Endothelial cell of umbilical vein (primary cell): ENCODE measurements at regions not wholly inside any gene's neighbourhood (a gene's known extent, or its start where the extent isn't known, plus 50 kb on each side); places are given as distances from the start of the nearest gene placed in this dataset.

Experiments used
- BruUV-seq: library from RNA; stranded (reverse); fragments of 400-500 nt; replicated peaks from 2 replicates; lab custom pipeline; 2021; lab: Mats Ljungman, UMichigan
- CTCF ChIA-PET: fragments of 300-600, 350-600 bp; sonication (Branson Sonifier 250); formaldehyde crosslinking; loops from one replicate; lab custom pipeline; 2021; ENCODE audit warnings: antibody characterized with exemption, inconsistent platforms; lab: Charles Lee
- POLR2A ChIA-PET: fragments of 300-600, 350-600 bp; sonication (Branson Sonifier 250); formaldehyde crosslinking; loops from one replicate; lab custom pipeline; 2021; ENCODE audit warnings: antibody characterized with exemption, inconsistent platforms; lab: Charles Lee
- DNase-seq: peaks from one replicate; pipeline ENCODE4 v3.0.0-alpha.2; 2011; ENCODE audit warnings: low read depth, low spot score
- FAIRE-seq: peaks from 2 replicates; lab custom pipeline; 2011; peaks lifted over from hg19 to GRCh38; lab: Jason Lieb, UNC
- H2AFZ ChIP-seq: 2 replicates; pipeline ENCODE4 v1.6.0; 2012; ENCODE audit warnings: low read depth, low read length, control low read depth, inconsistent platforms
- H3K27ac ChIP-seq: 2 replicates; pipeline ENCODE4 v1.5.1; 2011; ENCODE audit warnings: low read depth, mild to moderate bottlenecking, control low read depth, low read length, moderate library complexity; ENCODE audit not compliant: insufficient read depth
- H3K27me3 ChIP-seq, 2 experiments: 2 replicates each; pipeline versions ENCODE4 v1.6.0 to v1.6.1; 2011; ENCODE audit warnings: low read length in 2 of 2, mixed read lengths in 1 of 2; ENCODE audit not compliant: control insufficient read depth in 2 of 2, insufficient read depth in 2 of 2
- H3K36me3 ChIP-seq, 2 experiments: 2 replicates in 1 of 2; 3 replicates in 1 of 2; pipeline ENCODE4 v1.5.1; 2011; ENCODE audit warnings: low read length in 2 of 2, mild to moderate bottlenecking in 1 of 2, moderate library complexity in 1 of 2; ENCODE audit not compliant: control insufficient read depth in 2 of 2, insufficient read depth in 2 of 2; ENCODE audit errors: extremely low read depth in 1 of 2
- H3K4me1 ChIP-seq: 3 replicates; pipeline ENCODE4 v1.5.1; 2011; ENCODE audit warnings: mild to moderate bottlenecking, low read length; ENCODE audit not compliant: control insufficient read depth, insufficient read depth; ENCODE audit errors: extremely low read depth
- H3K4me2 ChIP-seq: 2 replicates; pipeline ENCODE4 v1.6.1; 2011; ENCODE audit warnings: low read length, control low read depth, mixed read lengths; ENCODE audit not compliant: insufficient read depth
- H3K4me3 ChIP-seq, 3 experiments: fragments of 200-600 bp in 1 of 3; sonication (generic), shearing (Covaris generic) in 1 of 3; replicated peaks in 1 of 3; 2 replicates each; pipeline ENCODE4 v1.5.1; 2011 to 2016; ENCODE audit warnings: control low read depth in 3 of 3, low read length in 3 of 3, mild to moderate bottlenecking in 2 of 3, inconsistent platforms in 1 of 3, low read depth in 1 of 3, moderate library complexity in 1 of 3; ENCODE audit not compliant: insufficient read depth in 1 of 3
- H3K79me2 ChIP-seq: 2 replicates; pipeline ENCODE4 v1.6.0; 2012; ENCODE audit warnings: low read length, inconsistent platforms; ENCODE audit not compliant: control insufficient read depth, insufficient read depth
- H3K9ac ChIP-seq: replicated peaks from 2 replicates; pipeline ENCODE3; 2011; ENCODE audit warnings: low read length, control low read depth; ENCODE audit not compliant: insufficient read depth; ENCODE audit errors: extremely low read depth
- H3K9me1 ChIP-seq: replicated peaks from 3 replicates; pipeline ENCODE4 v1.6.0; 2011; ENCODE audit warnings: mild to moderate bottlenecking, low read length; ENCODE audit not compliant: control insufficient read depth, insufficient read depth; ENCODE audit errors: extremely low read depth
- H3K9me3 ChIP-seq: replicated peaks from 2 replicates; pipeline ENCODE4 v1.5.1; 2012; ENCODE audit warnings: low read length, inconsistent platforms; ENCODE audit not compliant: control insufficient read depth, insufficient read depth
- H4K20me1 ChIP-seq: replicated peaks from 2 replicates; pipeline ENCODE3; 2011; ENCODE audit warnings: mild to moderate bottlenecking, low read length; ENCODE audit not compliant: control insufficient read depth, insufficient read depth; ENCODE audit errors: extremely low read depth
- EZH2 ChIP-seq: IDR thresholded peaks from 2 replicates; pipeline ENCODE4 v1.6.1; 2012; ENCODE audit warnings: borderline replicate concordance, low read depth, mild to moderate bottlenecking, moderate library complexity, low read length, inconsistent platforms; ENCODE audit not compliant: severe bottlenecking
- FOS ChIP-seq: IDR thresholded peaks from 2 replicates; pipeline ENCODE4 v1.6.1; 2011; ENCODE audit warnings: mild to moderate bottlenecking, low read length, moderate library complexity, borderline replicate concordance; ENCODE audit not compliant: insufficient read depth
- GATA2 ChIP-seq: IDR thresholded peaks from 2 replicates; pipeline ENCODE4 v1.7.0; 2011; ENCODE audit warnings: low read depth, mild to moderate bottlenecking, moderate library complexity, mixed read lengths, low read length; ENCODE audit not compliant: insufficient read length, insufficient read depth
- JUN ChIP-seq: IDR thresholded peaks from 2 replicates; pipeline ENCODE4 v1.6.1; 2011; ENCODE audit warnings: borderline replicate concordance, low read depth; ENCODE audit not compliant: insufficient read length, insufficient read depth
- MYC ChIP-seq: IDR thresholded peaks from one replicate; pipeline ENCODE4 v1.6.1; 2011; ENCODE audit warnings: mild to moderate bottlenecking, low read depth, low read length
- POLR2AphosphoS5 ChIP-seq: IDR thresholded peaks from 2 replicates; pipeline ENCODE4 v1.6.1; 2012; ENCODE audit warnings: low read depth, mild to moderate bottlenecking, control low read depth, low read length, moderate library complexity; ENCODE audit not compliant: insufficient read depth
- dilution Hi-C: fragments of 300-500 bp; cut with MboI; formaldehyde crosslinking; loops from one replicate; pipeline ENCODE4 v1.15.0; 2019; ENCODE audit warnings: low sequenced_read_pairs; ENCODE audit not compliant: extremely low pct_ligation_motif_present
- intact Hi-C: fragments of 100-400 bp; cut with micrococcal nuclease; formaldehyde crosslinking; loops from one replicate; pipeline ENCODE4 v1.10.0; 2022
- TF ChIP-seq, protein P1 (sequence below): IDR thresholded peaks from 2 replicates; pipeline ENCODE4 v1.6.1; 2011; ENCODE audit not compliant: insufficient read depth, insufficient read length
- TF ChIP-seq, protein P2 (sequence below), 2 donors: IDR thresholded peaks; 1 replicate in 1 of 2; 2 replicates in 1 of 2; pipeline ENCODE4 v1.5.1; 2011; ENCODE audit warnings: low read length in 2 of 2, mild to moderate bottlenecking in 2 of 2, moderate library complexity in 2 of 2, control low read depth in 1 of 2, inconsistent platforms in 1 of 2, low read depth in 1 of 2; ENCODE audit not compliant: insufficient read depth in 1 of 2; ENCODE audit errors: extremely low read depth in 1 of 2

DNA sequence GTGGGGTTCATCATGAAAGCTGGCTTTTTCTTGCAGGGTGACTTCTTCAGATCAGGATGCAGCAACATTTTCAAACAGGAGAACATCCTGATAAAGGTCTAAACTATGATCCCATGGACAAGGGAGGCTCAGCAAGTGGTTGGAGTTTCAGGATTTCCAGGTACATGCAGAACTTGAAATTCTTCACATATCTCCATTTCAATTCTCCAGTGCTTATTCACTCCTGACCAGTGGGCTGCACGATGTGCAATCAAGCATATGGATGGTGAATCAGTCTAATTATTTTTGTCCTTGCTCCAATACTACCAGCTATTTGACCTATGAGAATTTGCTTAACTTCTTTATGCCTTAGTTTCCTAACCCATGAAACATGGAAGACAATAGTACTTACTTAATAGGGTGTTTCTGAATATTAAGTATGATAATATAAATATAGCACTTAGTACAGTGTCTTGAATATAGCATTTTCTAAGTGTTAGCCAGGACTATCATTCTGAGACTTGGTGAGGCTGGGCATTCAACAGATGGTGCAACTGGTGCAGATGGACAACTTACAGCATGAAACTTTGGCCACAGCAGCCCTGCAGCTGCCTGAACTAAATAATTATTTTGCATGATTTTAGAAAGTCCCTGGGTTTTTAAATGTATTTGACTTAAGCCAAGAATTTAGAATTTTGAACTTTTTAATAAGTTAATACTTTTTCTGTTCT, 92.4 kb downstream of the HPGD start:
- Histone ChIP-seq H3K79me2 (no peaks in the 10 kb centered on the region), H3K27me3 (no peaks in the 10 kb centered on the region), H3K9ac (no peak overlapping the region), H3K4me3 (no peak overlapping the region), H3K4me2 (no peak overlapping the region), H3K27ac (no peak overlapping the region), H2AFZ (no peak overlapping the region), H3K9me3 (no peaks in the 10 kb centered on the region), H4K20me1 (no peaks in the 10 kb centered on the region), H3K4me1 (no peaks in the 10 kb centered on the region), H3K36me3 (no peaks in the 10 kb centered on the region), H3K9me1 (no peaks in the 10 kb centered on the region)
- dilution Hi-C loops: no loop called here
- ChIA-PET CTCF (no interaction called here), POLR2A (no interaction called here)
- TF ChIP-seq JUN (no peak), MYC (no peak), FOS (no peak), POLR2AphosphoS5 (no peak), GATA2 (no peak), EZH2 (no peak)
- TF ChIP-seq, protein P1, sequence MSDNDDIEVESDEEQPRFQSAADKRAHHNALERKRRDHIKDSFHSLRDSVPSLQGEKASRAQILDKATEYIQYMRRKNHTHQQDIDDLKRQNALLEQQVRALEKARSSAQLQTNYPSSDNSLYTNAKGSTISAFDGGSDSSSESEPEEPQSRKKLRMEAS: no peak
- TF ChIP-seq, protein P2, sequence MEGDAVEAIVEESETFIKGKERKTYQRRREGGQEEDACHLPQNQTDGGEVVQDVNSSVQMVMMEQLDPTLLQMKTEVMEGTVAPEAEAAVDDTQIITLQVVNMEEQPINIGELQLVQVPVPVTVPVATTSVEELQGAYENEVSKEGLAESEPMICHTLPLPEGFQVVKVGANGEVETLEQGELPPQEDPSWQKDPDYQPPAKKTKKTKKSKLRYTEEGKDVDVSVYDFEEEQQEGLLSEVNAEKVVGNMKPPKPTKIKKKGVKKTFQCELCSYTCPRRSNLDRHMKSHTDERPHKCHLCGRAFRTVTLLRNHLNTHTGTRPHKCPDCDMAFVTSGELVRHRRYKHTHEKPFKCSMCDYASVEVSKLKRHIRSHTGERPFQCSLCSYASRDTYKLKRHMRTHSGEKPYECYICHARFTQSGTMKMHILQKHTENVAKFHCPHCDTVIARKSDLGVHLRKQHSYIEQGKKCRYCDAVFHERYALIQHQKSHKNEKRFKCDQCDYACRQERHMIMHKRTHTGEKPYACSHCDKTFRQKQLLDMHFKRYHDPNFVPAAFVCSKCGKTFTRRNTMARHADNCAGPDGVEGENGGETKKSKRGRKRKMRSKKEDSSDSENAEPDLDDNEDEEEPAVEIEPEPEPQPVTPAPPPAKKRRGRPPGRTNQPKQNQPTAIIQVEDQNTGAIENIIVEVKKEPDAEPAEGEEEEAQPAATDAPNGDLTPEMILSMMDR (IDR thresholded peaks at IDR 0.05; ENCODE audit: extremely low read depth in 1 of 2, insufficient read depth in 1 of 2, low read depth in 1 of 2, low read length in 2 of 2): no peak
- DNase-seq: no peak
- no TSS peak for BruUV-seq
- no peak for FAIRE-seq
- intact Hi-C loops: no loop called here
